ENCODE measurements at regions not wholly inside any gene's neighbourhood (a gene's known extent, or its start where the extent isn't known, plus 50 kb on each side); places are given as distances from the start of the nearest gene placed in this dataset.

- H3K36me3 ChIP-seq, result no peaks in the 10 kb centered on the region
- intact Hi-C loops (cut with DNase I), result no loop called here
- DNase-seq (ENCODE audit: low spot score), result no peak
- no peak for TF ChIP-seq POLR2AphosphoS5 (IDR thresholded peaks at IDR 0.05)
- TF ChIP-seq CTCF (IDR thresholded peaks at IDR 0.05), result no peak
- TF ChIP-seq POLR2A (IDR thresholded peaks at IDR 0.05), result no peak
- no peak overlapping the region for H3K4me3 ChIP-seq
- no peak overlapping the region for H3K27ac ChIP-seq
- H3K9me3 ChIP-seq, result no peaks in the 10 kb centered on the region
- no peaks in the 10 kb centered on the region for H3K4me1 ChIP-seq (replicated peaks)
- no peaks in the 10 kb centered on the region for H3K27me3 ChIP-seq (replicated peaks; ENCODE audit: insufficient read depth)
These were observed 413.9 kb downstream of the SLITRK5 start for GRCh38 chr13:88085036-88085435.

GRCh38 chr13:88086577-88086976 is 415.4 kb downstream of the SLITRK5 start:
- Histone ChIP-seq H3K9me3 (no peaks in the 10 kb centered on the region), H3K27ac (no peak overlapping the region), H3K4me3 (no peak overlapping the region), H3K36me3 (no peaks in the 10 kb centered on the region), H3K27me3 (replicated peaks; ENCODE audit: insufficient read depth) (no peaks in the 10 kb centered on the region), H3K4me1 (replicated peaks) (no peaks in the 10 kb centered on the region)
- TF ChIP-seq POLR2A (IDR thresholded peaks at IDR 0.05), result no peak
- no peak for TF ChIP-seq CTCF (IDR thresholded peaks at IDR 0.05)
- no peak for TF ChIP-seq POLR2AphosphoS5 (IDR thresholded peaks at IDR 0.05)
- WGBS, result 86% methylated on average over 3 of the region's 3 CpGs
- no peak for DNase-seq (ENCODE audit: low spot score)
- intact Hi-C loops (cut with DNase I), result no loop called here

GRCh38 chr13:88097541-88097940 is 426.4 kb downstream of the SLITRK5 start:
- H3K36me3 ChIP-seq, result no peaks in the 10 kb centered on the region
- no peaks in the 10 kb centered on the region for H3K9me3 ChIP-seq
- no peak for DNase-seq (ENCODE audit: low spot score)
- TF ChIP-seq POLR2A (IDR thresholded peaks at IDR 0.05), result no peak
- TF ChIP-seq POLR2AphosphoS5 (IDR thresholded peaks at IDR 0.05), result no peak
- no peak for TF ChIP-seq CTCF (IDR thresholded peaks at IDR 0.05)
- H3K4me3 ChIP-seq, result no peak overlapping the region
- intact Hi-C loops (cut with DNase I), result no loop called here
- no peaks in the 10 kb centered on the region for H3K27me3 ChIP-seq (replicated peaks; ENCODE audit: insufficient read depth)
- no peak overlapping the region for H3K27ac ChIP-seq
- 16% methylated on average over 2 of the region's 2 CpGs for WGBS
- H3K4me1 ChIP-seq (replicated peaks), result no peaks in the 10 kb centered on the region

- H3K27ac ChIP-seq, result no peak overlapping the region
These were observed 432.7 kb downstream of the SLITRK5 start for GRCh38 chr13:88103824-88104223.

More at GRCh38 chr13:88103824-88104223, 432.7 kb downstream of the SLITRK5 start:
- Histone ChIP-seq H3K4me1 (replicated peaks) (no peaks in the 10 kb centered on the region), H3K36me3 (no peaks in the 10 kb centered on the region), H3K9me3 (no peaks in the 10 kb centered on the region), H3K27me3 (replicated peaks; ENCODE audit: insufficient read depth) (no peaks in the 10 kb centered on the region), H3K4me3 (no peak overlapping the region)
- TF ChIP-seq POLR2A (IDR thresholded peaks at IDR 0.05) (no peak), POLR2AphosphoS5 (IDR thresholded peaks at IDR 0.05) (no peak), CTCF (IDR thresholded peaks at IDR 0.05) (no peak)
- intact Hi-C loops (cut with DNase I), result no loop called here
- DNase-seq (ENCODE audit: low spot score), result no peak
- WGBS, result 72% methylated on average over 1 of the region's 1 CpG

Measured in prostate gland (tissue), 2 donors.